GM12878 (cell line): ENCODE measurements at regions not wholly inside any gene's neighbourhood (a gene's known extent, or its start where the extent isn't known, plus 50 kb on each side); places are given as distances from the start of the nearest gene placed in this dataset.

Experiments used
- ATAC-seq: fragments of 200-7000 bp; cut with Tn5 transposase; 3 replicates; pipeline ENCODE4 v1.9.1; 2020; ENCODE audit warnings: mild to moderate bottlenecking, moderate library complexity
- BruUV-seq: library from RNA; stranded (reverse); fragments of 400-500 nt; replicated peaks from 2 replicates; lab custom pipeline; 2021; lab: Mats Ljungman, UMichigan
- CTCF ChIA-PET: fragments of 300-600 bp; sonication (Branson Sonifier 250); formaldehyde crosslinking; extraction: SDS; loops from one replicate; lab custom pipeline; 2021; ENCODE audit warnings: inconsistent platforms; lab: Yijun Ruan, JAX
- POLR2A ChIA-PET: fragments of 350-600 bp; formaldehyde crosslinking; extraction: SDS; loops from one replicate; lab custom pipeline; 2021; ENCODE audit warnings: inconsistent platforms; lab: Charles Lee
- RAD21 ChIA-PET: fragments of 300-600 bp; sonication (Branson Sonifier 250); formaldehyde crosslinking; loops from one replicate; lab custom pipeline; 2023; ENCODE audit warnings: antibody characterized with exemption; ENCODE audit not compliant: unreplicated experiment; lab: Charles Lee
- SMC1A ChIA-PET: fragments of 300-600 bp; sonication (Branson Sonifier 250); formaldehyde crosslinking; loops from one replicate; lab custom pipeline; 2023; ENCODE audit not compliant: unreplicated experiment, uncharacterized antibody; lab: Charles Lee
- DNase-seq: peaks from one replicate; pipeline ENCODE4 v3.0.0-alpha.2; 2011; ENCODE audit warnings: low read depth, low spot score
- FAIRE-seq: peaks from 3 replicates; lab custom pipeline; 2011; peaks lifted over from hg19 to GRCh38; lab: Jason Lieb, UNC
- H2AFZ ChIP-seq: 2 replicates; pipeline ENCODE4 v1.6.0; 2011; ENCODE audit warnings: low read depth, low read length, control low read depth; ENCODE audit not compliant: control insufficient read depth
- H3K27ac ChIP-seq: 2 replicates; pipeline ENCODE4 v1.5.1; 2011; ENCODE audit warnings: control low read depth; ENCODE audit not compliant: control insufficient read depth, insufficient read depth
- H3K27me3 ChIP-seq, 2 experiments: replicated peaks in 1 of 2; 2 replicates each; pipeline versions ENCODE4 v1.6.0 to v1.6.1; 2011; ENCODE audit warnings: low read length in 1 of 2; ENCODE audit not compliant: control insufficient read depth in 2 of 2, insufficient read depth in 2 of 2
- H3K36me3 ChIP-seq, 2 experiments: 2 replicates each; pipeline ENCODE4 v1.5.1; 2011; ENCODE audit warnings: low read length in 1 of 2; ENCODE audit not compliant: control insufficient read depth in 2 of 2, insufficient read depth in 2 of 2
- H3K4me1 ChIP-seq: 2 replicates; pipeline ENCODE4 v1.6.1; 2011; ENCODE audit warnings: mild to moderate bottlenecking, low read length, moderate library complexity, mixed read lengths; ENCODE audit not compliant: control insufficient read depth, insufficient read depth
- H3K4me2 ChIP-seq: 2 replicates; pipeline ENCODE4 v1.6.0; 2011; ENCODE audit warnings: control low read depth; ENCODE audit not compliant: control insufficient read depth, insufficient read depth
- H3K4me3 ChIP-seq: fragments of 200-600 bp; sonication (generic); 2 replicates; pipeline ENCODE4 v1.5.1; 2016
- H3K79me2 ChIP-seq: 2 replicates; pipeline ENCODE4 v1.6.0; 2011; ENCODE audit warnings: low read length; ENCODE audit not compliant: control insufficient read depth, insufficient read depth
- H3K9ac ChIP-seq: 2 replicates; pipeline ENCODE4 v1.8.0; 2011; ENCODE audit warnings: low read length, control low read depth, mixed read lengths; ENCODE audit not compliant: control insufficient read depth, insufficient read depth
- H3K9me3 ChIP-seq: replicated peaks from 3 replicates; pipeline ENCODE4 v1.5.1; 2011; ENCODE audit warnings: mild to moderate bottlenecking, low read length; ENCODE audit not compliant: control insufficient read depth, insufficient read depth
- H4K20me1 ChIP-seq: 2 replicates; pipeline ENCODE4 v1.6.0; 2011; ENCODE audit not compliant: control insufficient read depth, insufficient read depth
- ATF2 ChIP-seq: IDR thresholded peaks from 2 replicates; pipeline ENCODE4 v1.6.1; 2012; ENCODE audit warnings: low read length, inconsistent platforms
- DPF2 ChIP-seq: fragments of 450-650 bp; IDR thresholded peaks from 2 replicates; pipeline ENCODE4 v1.6.1; 2017; ENCODE audit warnings: mild to moderate bottlenecking
- HDGF ChIP-seq: fragments of 450-650 bp; IDR thresholded peaks from 2 replicates; pipeline ENCODE4 v1.6.1; 2016; ENCODE audit warnings: antibody characterized with exemption
- HSF1 ChIP-seq: fragments of 150-350 bp; IDR thresholded peaks from 2 replicates; pipeline ENCODE4 v1.6.1; 2014; ENCODE audit warnings: mild to moderate bottlenecking, low read depth, low read length
- IRF4 ChIP-seq: IDR thresholded peaks from 2 replicates; pipeline ENCODE4 v1.6.1; 2011; ENCODE audit warnings: low read depth, low read length
- JUNB ChIP-seq: IDR thresholded peaks from 2 replicates; pipeline ENCODE4 v1.6.1; 2016; ENCODE audit warnings: antibody characterized with exemption, mild to moderate bottlenecking
- MEF2A ChIP-seq: IDR thresholded peaks from 2 replicates; pipeline ENCODE4 v1.6.1; 2011; ENCODE audit warnings: low read depth, mild to moderate bottlenecking, low read length, moderate library complexity; ENCODE audit not compliant: insufficient read depth
- MTA3 ChIP-seq: IDR thresholded peaks from 2 replicates; pipeline ENCODE4 v1.6.1; 2012; ENCODE audit warnings: low read length, inconsistent platforms, borderline replicate concordance
- NR2C2 ChIP-seq: IDR thresholded peaks from 2 replicates; pipeline ENCODE4 v1.6.1; 2011; ENCODE audit warnings: borderline replicate concordance, low read depth; ENCODE audit not compliant: control insufficient read depth, insufficient read length
- NRF1 ChIP-seq: conservative IDR thresholded peaks from 2 replicates; pipeline ENCODE4 v1.6.1; 2011; ENCODE audit warnings: mild to moderate bottlenecking, low read depth, low read length, improper control_type of control experiment
- PML ChIP-seq: IDR thresholded peaks from 2 replicates; pipeline ENCODE4 v1.6.1; 2012; ENCODE audit warnings: low read length, inconsistent platforms
- SIX5 ChIP-seq: IDR thresholded peaks from 2 replicates; pipeline ENCODE4 v1.6.1; 2011; ENCODE audit warnings: mild to moderate bottlenecking, low read depth, low read length, moderate library complexity; ENCODE audit not compliant: severe bottlenecking
- SMARCA5 ChIP-seq: fragments of 450-650 bp; IDR thresholded peaks from 2 replicates; pipeline ENCODE4 v1.6.1; 2017; ENCODE audit warnings: mild to moderate bottlenecking
- TBL1XR1 ChIP-seq: IDR thresholded peaks from 2 replicates; pipeline ENCODE4 v1.6.1; 2012; ENCODE audit warnings: low read depth, low read length, improper control_type of control experiment
- TCF12 ChIP-seq: IDR thresholded peaks from 2 replicates; pipeline ENCODE4 v1.6.1; 2011; ENCODE audit warnings: low read depth, mild to moderate bottlenecking, low read length
- TCF7 ChIP-seq: IDR thresholded peaks from 2 replicates; pipeline ENCODE4 v1.6.1; 2014; ENCODE audit warnings: antibody characterized with exemption, borderline replicate concordance
- USF1 ChIP-seq: IDR thresholded peaks from 2 replicates; pipeline ENCODE4 v1.6.1; 2011; ENCODE audit warnings: borderline replicate concordance, low read depth, mild to moderate bottlenecking, moderate library complexity, mixed read lengths, low read length; ENCODE audit not compliant: insufficient read depth; ENCODE audit errors: extremely low read length
- ZBTB40 ChIP-seq: fragments of 450-650 bp; IDR thresholded peaks from 2 replicates; pipeline ENCODE4 v1.6.1; 2016; ENCODE audit warnings: mild to moderate bottlenecking, moderate library complexity, borderline replicate concordance
- ZNF24 ChIP-seq: fragments of 450-650 bp; IDR thresholded peaks from 2 replicates; pipeline ENCODE4 v1.6.1; 2017; ENCODE audit warnings: antibody characterized with exemption, mild to moderate bottlenecking
- WGBS: methylation state at CpG from one replicate; pipeline ENCODE4 v1.1.6; 2016; ENCODE audit warnings: low lambda C conversion rate; ENCODE audit not compliant: insufficient replicate concordance, insufficient coverage; ENCODE audit errors: missing lambda C conversion rate; 5-methylcytosine and 5-hydroxymethylcytosine counted together
- in situ Hi-C: fragments of 300-500 bp; cut with MboI; formaldehyde crosslinking; loops from 9 replicates; pipeline ENCODE4 v1.14.3; 2018; ENCODE audit warnings: mixed read lengths
- intact Hi-C: fragments of 100-400 bp; cut with micrococcal nuclease; formaldehyde crosslinking; loops from one replicate; pipeline ENCODE4 v1.14.2; 2022; ENCODE audit not compliant: unreplicated experiment

GRCh38 chr18:66780609-66781008, 176.7 kb upstream of the CDH19 start:
- in situ Hi-C loops: no loop called here
- no peak for TF ChIP-seq DPF2
- TF ChIP-seq IRF4: no peak
- TF ChIP-seq NR2C2: no peak
- no peak for TF ChIP-seq NRF1
- TF ChIP-seq MEF2A: no peak
- TF ChIP-seq HDGF: no peak
- TF ChIP-seq ATF2: no peak
- no peak for TF ChIP-seq HSF1
- TF ChIP-seq TBL1XR1: no peak
- TF ChIP-seq MTA3: no peak
- TF ChIP-seq USF1: no peak
- no peak for TF ChIP-seq TCF7
- TF ChIP-seq PML: no peak
- no peak for TF ChIP-seq SMARCA5
- no peak for TF ChIP-seq JUNB
- TF ChIP-seq ZBTB40: no peak
- no peak for TF ChIP-seq TCF12
- TF ChIP-seq SIX5: no peak
- no peak for TF ChIP-seq ZNF24

More at GRCh38 chr18:66780609-66781008, 176.7 kb upstream of the CDH19 start:
- H3K79me2 ChIP-seq: no peaks in the 10 kb centered on the region
- DNase-seq (no peak), FAIRE-seq (no peak), ATAC-seq (no peak)
- no peaks in the 10 kb centered on the region for H3K36me3 ChIP-seq
- intact Hi-C loops: no loop called here
- no peak overlapping the region for H2AFZ ChIP-seq
- no peak overlapping the region for H3K9ac ChIP-seq
- H3K4me3 ChIP-seq: no peak overlapping the region
- ChIA-PET POLR2A (no interaction called here), CTCF (no interaction called here), RAD21 (interaction anchor here (1.5 kb wide), 1 partner anchor 13 kb away, joined by 3 read pairs; no protein-coding TSS in a partner anchor), SMC1A (interaction anchor here (0.6 kb wide), 1 partner anchor 500 kb away, joined by 3 read pairs; no protein-coding TSS in a partner anchor)
- no peak overlapping the region for H3K4me2 ChIP-seq
- H4K20me1 ChIP-seq: no peaks in the 10 kb centered on the region
- H3K4me1 ChIP-seq: no peaks in the 10 kb centered on the region
- no peak overlapping the region for H3K27ac ChIP-seq
- no TSS peak for BruUV-seq
- 23% methylated on average over 2 of the region's 2 CpGs for WGBS
- no peaks in the 10 kb centered on the region for H3K9me3 ChIP-seq
- H3K27me3 ChIP-seq: no peaks in the 10 kb centered on the region
